Central memory CD8-positive, alpha-beta T cell (primary cell): ENCODE measurements at regions not wholly inside any gene's neighbourhood (a gene's known extent, or its start where the extent isn't known, plus 50 kb on each side); places are given as distances from the start of the nearest gene placed in this dataset.
A peak's percentile ranks its signal among the peaks of the same experiment; 100 is the strongest.
"Not testable (repeated sequence)": the region's sequence is repeated elsewhere in the genome, so short reads cannot be mapped to it uniquely, and the experiment has no call there.

ENCODE experiments used
- ATAC-seq: fragments of 150-1000 bp; cut with Tn5 transposase; replicated peaks from 2 replicates; pipeline ENCODE4 v1.10.0; 2022; ENCODE audit warnings: mild to moderate bottlenecking, moderate FRiP score, moderate number of reproducible peaks; ENCODE audit not compliant: poor library complexity, severe bottlenecking; ENCODE audit errors: extremely low read depth
- DNase-seq, 2 donors: peaks; one replicate each; pipeline ENCODE4 v3.0.0; 2021; ENCODE audit warnings: low spot score in 2 of 2
- H3K27ac Mint-ChIP-seq: one replicate; pipeline ENCODE4 v1.8.0; 2022; ENCODE audit warnings: low read depth, mild to moderate bottlenecking, moderate library complexity, mixed read lengths
- H3K27me3 Mint-ChIP-seq: one replicate; pipeline ENCODE4 v1.8.0; 2022; ENCODE audit warnings: mixed read lengths
- H3K36me3 Mint-ChIP-seq: one replicate; pipeline ENCODE4 v1.8.0; 2022; ENCODE audit warnings: mild to moderate bottlenecking, moderate library complexity, mixed read lengths; ENCODE audit not compliant: insufficient read depth
- H3K4me1 Mint-ChIP-seq: one replicate; pipeline ENCODE4 v1.8.0; 2022; ENCODE audit warnings: mixed read lengths
- H3K4me3 Mint-ChIP-seq: one replicate; pipeline ENCODE4 v1.8.0; 2022; ENCODE audit warnings: mild to moderate bottlenecking, moderate library complexity, mixed read lengths
- H3K9me3 Mint-ChIP-seq: one replicate; pipeline ENCODE4 v1.8.0; 2022; ENCODE audit warnings: mixed read lengths

GRCh38 chrX:3842822-3843521 lies 129.5 kb upstream of the PRKX start:
- DNase-seq, H3K36me3 Mint-ChIP-seq, H3K4me1 Mint-ChIP-seq, H3K9me3 Mint-ChIP-seq, H3K27me3 Mint-ChIP-seq, H3K27ac Mint-ChIP-seq: not testable (repeated sequence)
- H3K4me3 Mint-ChIP-seq: peak overlapping the region; percentile 50
- ATAC-seq: peak; percentile 37

- not testable (repeated sequence) for H3K9me3 Mint-ChIP-seq, H3K4me3 Mint-ChIP-seq, H3K27ac Mint-ChIP-seq, ATAC-seq, H3K27me3 Mint-ChIP-seq, DNase-seq, H3K4me1 Mint-ChIP-seq, H3K36me3 Mint-ChIP-seq
These were observed 125.3 kb upstream of the PRKX start for GRCh38 chrX:3838754-3839153.

GRCh38 chrX:3837958-3838643 lies 124.7 kb upstream of the PRKX start:
- not testable (repeated sequence) for DNase-seq, ATAC-seq, H3K4me1 Mint-ChIP-seq, H3K36me3 Mint-ChIP-seq, H3K27me3 Mint-ChIP-seq, H3K27ac Mint-ChIP-seq, H3K4me3 Mint-ChIP-seq, H3K9me3 Mint-ChIP-seq

- H3K9me3 Mint-ChIP-seq, H3K27me3 Mint-ChIP-seq, DNase-seq, H3K27ac Mint-ChIP-seq, H3K36me3 Mint-ChIP-seq, H3K4me3 Mint-ChIP-seq, H3K4me1 Mint-ChIP-seq, ATAC-seq: not testable (repeated sequence)
These were observed 123.8 kb upstream of the PRKX start for GRCh38 chrX:3837211-3837610.

GRCh38 chrX:3833761-3834542 lies 120.5 kb upstream of the PRKX start:
- not testable (repeated sequence) for DNase-seq, H3K27ac Mint-ChIP-seq, H3K9me3 Mint-ChIP-seq, ATAC-seq, H3K36me3 Mint-ChIP-seq, H3K4me3 Mint-ChIP-seq, H3K4me1 Mint-ChIP-seq, H3K27me3 Mint-ChIP-seq

- not testable (repeated sequence) for DNase-seq, H3K4me1 Mint-ChIP-seq, ATAC-seq, H3K27ac Mint-ChIP-seq, H3K9me3 Mint-ChIP-seq, H3K4me3 Mint-ChIP-seq, H3K27me3 Mint-ChIP-seq, H3K36me3 Mint-ChIP-seq
These were observed 116.6 kb upstream of the PRKX start for GRCh38 chrX:3830020-3830419.

GRCh38 chrX:3829041-3829531 lies 115.6 kb upstream of the PRKX start:
- not testable (repeated sequence) for H3K36me3 Mint-ChIP-seq, H3K4me1 Mint-ChIP-seq, H3K27me3 Mint-ChIP-seq

GRCh38 chrX:3828378-3829040 lies 115.1 kb upstream of the PRKX start:
- H3K4me3 Mint-ChIP-seq, ATAC-seq, H3K4me1 Mint-ChIP-seq, H3K9me3 Mint-ChIP-seq, DNase-seq, H3K27ac Mint-ChIP-seq, H3K27me3 Mint-ChIP-seq, H3K36me3 Mint-ChIP-seq: not testable (repeated sequence)

More at GRCh38 chrX:3829041-3829531, 115.6 kb upstream of the PRKX start:
- H3K9me3 Mint-ChIP-seq, H3K27ac Mint-ChIP-seq, DNase-seq, ATAC-seq, H3K4me3 Mint-ChIP-seq: not testable (repeated sequence)

GRCh38 chrX:3824008-3824407 lies 110.6 kb upstream of the PRKX start:
- not testable (repeated sequence) for ATAC-seq, H3K27ac Mint-ChIP-seq, H3K27me3 Mint-ChIP-seq, DNase-seq, H3K4me1 Mint-ChIP-seq, H3K4me3 Mint-ChIP-seq, H3K9me3 Mint-ChIP-seq
- peaks cover 15% of the 10 kb centered on the region for H3K36me3 Mint-ChIP-seq

GRCh38 chrX:3820167-3820566 lies 106.7 kb upstream of the PRKX start:
- no peak overlapping the region for H3K4me3 Mint-ChIP-seq
- no peaks in the 10 kb centered on the region for H3K9me3 Mint-ChIP-seq
- peaks cover 18% of the 10 kb centered on the region for H3K36me3 Mint-ChIP-seq
- ATAC-seq (no peak), DNase-seq (no peak)
- no peak overlapping the region for H3K27ac Mint-ChIP-seq
- H3K4me1 Mint-ChIP-seq: peaks cover 4% of the 10 kb centered on the region
- H3K27me3 Mint-ChIP-seq: no peaks in the 10 kb centered on the region

GRCh38 chrX:3817480-3817879 lies 104.0 kb upstream of the PRKX start:
- not testable (repeated sequence) for H3K9me3 Mint-ChIP-seq, H3K4me1 Mint-ChIP-seq, H3K27me3 Mint-ChIP-seq, H3K27ac Mint-ChIP-seq, ATAC-seq, H3K4me3 Mint-ChIP-seq, DNase-seq
- H3K36me3 Mint-ChIP-seq: peaks cover 19% of the 10 kb centered on the region

GRCh38 chrX:3815896-3816664 lies 102.6 kb upstream of the PRKX start:
- DNase-seq (peak; percentile 9 to 14), ATAC-seq (no peak)
- Mint-ChIP-seq H3K36me3 (peaks cover 16% of the 10 kb centered on the region), H3K27ac (no peak overlapping the region), H3K9me3 (no peaks in the 10 kb centered on the region), H3K27me3 (no peaks in the 10 kb centered on the region), H3K4me1 (peaks cover 6% of the 10 kb centered on the region), H3K4me3 (peak overlapping the region; percentile 92)
